ENCODE measurements at regions not wholly inside any gene's neighbourhood (a gene's known extent, or its start where the extent isn't known, plus 50 kb on each side); places are given as distances from the start of the nearest gene placed in this dataset.

GRCh38 chr4:66667249-66667648 is 878.1 kb downstream of the CENPC start:
- no peak for DNase-seq

GRCh38 chr4:66662620-66663019 is 882.7 kb downstream of the CENPC start:
- DNase-seq = no peak

- DNase-seq = no peak
These were observed 886.5 kb downstream of the CENPC start for GRCh38 chr4:66658809-66659208.

- DNase-seq = no peak
These were observed 889.8 kb downstream of the CENPC start for GRCh38 chr4:66655505-66655904.

GRCh38 chr4:66653937-66654336 is 891.4 kb downstream of the CENPC start:
- DNase-seq = no peak

- no peak for DNase-seq
These were observed 896.1 kb downstream of the CENPC start for GRCh38 chr4:66649236-66649635.

GRCh38 chr4:66647926-66648325 is 897.4 kb downstream of the CENPC start:
- no peak for DNase-seq

GRCh38 chr4:66647476-66647875 is 897.8 kb downstream of the CENPC start:
- DNase-seq = no peak

GRCh38 chr4:66640233-66640990 is 904.9 kb downstream of the CENPC start:
- no peak for DNase-seq

- no peak for DNase-seq
These were observed 905.9 kb downstream of the CENPC start for GRCh38 chr4:66639361-66639760.

- no peak for DNase-seq
These were observed 909.0 kb downstream of the CENPC start for GRCh38 chr4:66636349-66636748.

GRCh38 chr4:66633477-66633876 is 911.8 kb downstream of the CENPC start:
- DNase-seq = no peak

GRCh38 chr4:66629927-66630326 is 915.4 kb downstream of the CENPC start:
- DNase-seq = no peak

- DNase-seq = no peak
These were observed 917.2 kb downstream of the CENPC start for GRCh38 chr4:66628146-66628545.

GRCh38 chr4:66625480-66625879 is 919.8 kb downstream of the CENPC start:
- DNase-seq = no peak

GRCh38 chr4:66613591-66613990 is 931.7 kb downstream of the CENPC start:
- no peak for DNase-seq

- DNase-seq = no peak
These were observed 936.3 kb downstream of the CENPC start for GRCh38 chr4:66609014-66609413.

GRCh38 chr4:66606908-66607307 is 936.6 kb upstream of the EPHA5 start:
- no peak for DNase-seq

- DNase-seq = no peak
These were observed 935.9 kb upstream of the EPHA5 start for GRCh38 chr4:66606215-66606614.

- DNase-seq = no peak
These were observed 933.9 kb upstream of the EPHA5 start for GRCh38 chr4:66604192-66604591.

- no peak for DNase-seq
These were observed 932.3 kb upstream of the EPHA5 start for GRCh38 chr4:66602622-66603021.

- DNase-seq = no peak
These were observed 921.7 kb upstream of the EPHA5 start for GRCh38 chr4:66591968-66592367.

- DNase-seq = no peak
These were observed 920.4 kb upstream of the EPHA5 start for GRCh38 chr4:66590488-66591215.

GRCh38 chr4:66589183-66589582 is 918.9 kb upstream of the EPHA5 start:
- no peak for DNase-seq

GRCh38 chr4:66585767-66586166 is 915.5 kb upstream of the EPHA5 start:
- DNase-seq = no peak
